Common myeloid progenitor, CD34-positive (primary cell): ENCODE measurements at regions not wholly inside any gene's neighbourhood (a gene's known extent, or its start where the extent isn't known, plus 50 kb on each side); places are given as distances from the start of the nearest gene placed in this dataset.

Experiments
- CTCF ChIA-PET: fragments of 350-600 bp; sonication (Branson Sonifier 250); formaldehyde crosslinking; loops from one replicate; lab custom pipeline; 2021; ENCODE audit warnings: antibody characterized with exemption; lab: Charles Lee
- POLR2A ChIA-PET: fragments of 350-600 bp; sonication (Branson Sonifier 250); formaldehyde crosslinking; loops from one replicate; lab custom pipeline; 2021; ENCODE audit warnings: antibody characterized with exemption; lab: Charles Lee
- DNase-seq, 3 donors: peaks; one replicate each; pipeline versions ENCODE4 v3.0.0 to v3.0.0-alpha.2; 2013
- H3K27ac ChIP-seq, 2 experiments: 1 replicate in 1 of 2; 2 replicates in 1 of 2; pipeline ENCODE4 v1.7.0; 2013; ENCODE audit warnings: inconsistent platforms in 2 of 2, low read length in 2 of 2, mild to moderate bottlenecking in 2 of 2, low read depth in 1 of 2, moderate library complexity in 1 of 2; ENCODE audit not compliant: severe bottlenecking in 2 of 2, insufficient read depth in 1 of 2, poor library complexity in 1 of 2
- H3K27me3 ChIP-seq, 5 experiments: replicated peaks in 2 of 5; 1 replicate in 3 of 5; 2 replicates in 2 of 5; pipeline versions ENCODE4 v1.6.1 to v1.7.0; 2013; ENCODE audit warnings: low read length in 4 of 5, mild to moderate bottlenecking in 2 of 5, moderate library complexity in 2 of 5, inconsistent platforms in 1 of 5; ENCODE audit not compliant: insufficient read depth in 5 of 5, control insufficient read depth in 4 of 5
- H3K36me3 ChIP-seq, 4 experiments: 1 replicate in 2 of 4; 2 replicates in 2 of 4; pipeline versions ENCODE4 v1.6.1 to v1.7.0; 2013; ENCODE audit warnings: low read length in 3 of 4, control low read depth in 1 of 4, mild to moderate bottlenecking in 1 of 4; ENCODE audit not compliant: control insufficient read depth in 4 of 4, insufficient read depth in 4 of 4
- H3K4me1 ChIP-seq, 4 experiments: 1 replicate in 3 of 4; 2 replicates in 1 of 4; pipeline versions ENCODE4 v1.6.1 to v1.7.1; 2013; ENCODE audit warnings: low read length in 3 of 4, mild to moderate bottlenecking in 3 of 4, control low read depth in 1 of 4, inconsistent platforms in 1 of 4, moderate library complexity in 1 of 4; ENCODE audit not compliant: control insufficient read depth in 4 of 4, insufficient read depth in 4 of 4; ENCODE audit errors: control extremely low read depth in 1 of 4
- H3K4me3 ChIP-seq, 7 experiments: 1 replicate in 4 of 7; 2 replicates in 3 of 7; pipeline versions ENCODE4 v1.5.1 to v1.7.0; 2013; ENCODE audit warnings: mild to moderate bottlenecking in 7 of 7, low read length in 6 of 7, moderate library complexity in 6 of 7, inconsistent platforms in 2 of 7, low read depth in 2 of 7, control low read depth in 1 of 7; ENCODE audit not compliant: insufficient read depth in 4 of 7, control insufficient read depth in 1 of 7; ENCODE audit errors: extremely low read depth in 1 of 7
- H3K9me3 ChIP-seq, 5 experiments: 1 replicate in 4 of 5; 2 replicates in 1 of 5; pipeline versions ENCODE4 v1.6.1 to v1.7.1; 2013; ENCODE audit warnings: low read length in 4 of 5, mild to moderate bottlenecking in 2 of 5, inconsistent platforms in 1 of 5, low read depth in 1 of 5, moderate library complexity in 1 of 5; ENCODE audit not compliant: control insufficient read depth in 4 of 5, insufficient read depth in 2 of 5; ENCODE audit errors: control extremely low read depth in 1 of 5
- WGBS: methylation state at CpG from one replicate; pipeline ENCODE4 v1.1.5; 2013; ENCODE audit not compliant: insufficient coverage; 5-methylcytosine and 5-hydroxymethylcytosine counted together

DNA sequence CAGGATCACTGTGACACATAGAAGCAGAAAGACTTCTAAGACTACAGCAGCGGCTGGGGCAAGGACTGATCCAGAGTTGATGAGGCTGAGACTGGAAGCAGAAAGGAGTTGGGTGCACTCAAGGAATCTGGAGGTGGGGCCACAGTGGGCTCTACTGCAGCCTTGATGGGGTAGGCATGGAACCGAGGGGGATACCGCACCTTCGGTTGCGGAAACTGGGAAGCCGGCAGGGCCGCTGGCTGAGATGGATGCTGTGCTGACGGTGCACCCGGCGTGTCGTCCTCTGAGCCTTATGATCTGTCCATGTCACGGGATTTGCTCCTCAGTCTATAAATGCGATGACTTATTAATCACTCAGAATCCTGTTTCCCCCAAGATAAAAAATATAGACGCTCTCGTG is 473.5 kb upstream of the MYT1L start:
- CTCF ChIA-PET, result interaction anchor here (1.1 kb wide), 1 partner anchor 11 kb away, joined by 3 read pairs; no protein-coding TSS in a partner anchor
- no peak for DNase-seq

GRCh38 chr2:2801458-2801857 is 470.4 kb upstream of the MYT1L start:
- no CpG with 5 or more reads among the region's 3 CpGs for WGBS
- ChIA-PET POLR2A (no interaction called here), CTCF (no interaction called here)

More for the DNA sequence above, 473.5 kb upstream of the MYT1L start:
- no peak overlapping the region for H3K4me3 ChIP-seq
- H3K27ac ChIP-seq, result no peak overlapping the region
- no peaks in the 10 kb centered on the region for H3K4me1 ChIP-seq
- 97% methylated on average over 10 of the region's 15 CpGs for WGBS
- POLR2A ChIA-PET, result no interaction called here
- peaks cover 0 to 6% (median under 1%) of the 10 kb centered on the region in 5 experiments for H3K9me3 ChIP-seq
- H3K36me3 ChIP-seq, result no peaks in the 10 kb centered on the region
- no peaks in the 10 kb centered on the region for H3K27me3 ChIP-seq

DNA sequence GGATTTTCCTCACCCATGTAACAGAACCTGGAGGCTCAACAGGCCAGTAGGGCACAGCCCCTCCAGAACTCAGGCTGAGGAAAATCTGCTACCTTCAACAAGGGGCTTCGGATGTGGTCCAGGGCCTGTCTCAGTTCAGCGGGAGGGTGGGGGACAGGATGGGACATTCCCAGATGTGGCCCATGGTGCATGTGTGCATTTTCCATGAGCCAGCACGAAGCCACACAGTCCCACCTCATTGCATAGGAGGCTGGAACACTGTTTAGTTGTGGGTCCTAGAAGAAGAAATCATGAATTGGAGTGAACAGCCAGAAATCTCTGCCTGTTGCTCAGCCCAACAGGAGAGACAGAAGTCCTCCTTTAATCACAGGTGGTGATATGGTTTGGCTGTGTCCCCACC is 469.6 kb upstream of the MYT1L start:
- Histone ChIP-seq H3K4me3 (no peak overlapping the region), H3K27ac (no peak overlapping the region), H3K4me1 (no peaks in the 10 kb centered on the region), H3K36me3 (no peaks in the 10 kb centered on the region), H3K9me3 (peaks cover 0 to 6% (median 3%) of the 10 kb centered on the region in 5 experiments), H3K27me3 (peaks cover 0 to 2% (median 0%) of the 10 kb centered on the region in 5 experiments)
- ChIA-PET POLR2A (no interaction called here), CTCF (no interaction called here)
- WGBS, result 100% methylated on average over 2 of the region's 3 CpGs
- DNase-seq, result no peak

More at GRCh38 chr2:2801458-2801857, 470.4 kb upstream of the MYT1L start:
- H3K4me3 ChIP-seq, result no peak overlapping the region
- H3K27me3 ChIP-seq, result peaks cover 0 to under 1% (median 0%) of the 10 kb centered on the region in 5 experiments
- no peaks in the 10 kb centered on the region for H3K36me3 ChIP-seq
- H3K9me3 ChIP-seq, result peaks cover 0 to 6% (median 3%) of the 10 kb centered on the region in 5 experiments
- DNase-seq, result no peak
- no peaks in the 10 kb centered on the region for H3K4me1 ChIP-seq
- H3K27ac ChIP-seq, result no peak overlapping the region

DNA sequence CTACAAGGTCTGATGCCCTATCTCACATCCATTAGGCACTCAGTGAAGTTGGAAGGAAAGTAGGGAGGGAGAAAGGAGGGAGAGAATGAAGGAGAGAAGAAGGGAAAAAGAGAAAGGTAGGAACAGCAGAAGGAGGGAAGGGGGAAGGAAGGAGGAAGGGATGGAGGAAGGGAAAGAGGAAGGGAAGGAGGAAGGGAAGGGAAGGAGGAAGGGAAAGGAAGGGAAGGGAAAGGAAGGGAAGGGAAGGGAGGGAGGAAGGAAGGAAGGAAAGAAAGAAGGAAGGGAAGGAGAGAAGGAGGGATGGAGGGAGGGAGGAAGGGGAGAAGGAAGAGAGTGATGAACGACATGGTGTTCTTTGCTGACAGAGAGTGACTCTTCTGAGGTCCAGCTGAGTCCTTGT is 468.9 kb upstream of the MYT1L start:
- no peaks in the 10 kb centered on the region for H3K36me3 ChIP-seq
- WGBS, result 100% methylated on average over 1 of the region's 1 CpG
- H3K4me1 ChIP-seq, result no peaks in the 10 kb centered on the region
- no peak overlapping the region for H3K4me3 ChIP-seq
- ChIA-PET POLR2A (no interaction called here), CTCF (no interaction called here)
- H3K27me3 ChIP-seq, result peaks cover 0 to 2% (median 0%) of the 10 kb centered on the region in 5 experiments
- H3K27ac ChIP-seq, result no peak overlapping the region
- no peak for DNase-seq
- H3K9me3 ChIP-seq, result peaks cover 0 to 6% (median 3%) of the 10 kb centered on the region in 5 experiments

GRCh38 chr2:2799151-2799697 is 468.1 kb upstream of the MYT1L start:
- ChIA-PET POLR2A (no interaction called here), CTCF (no interaction called here)
- Histone ChIP-seq H3K36me3 (no peaks in the 10 kb centered on the region), H3K27me3 (peaks cover 0 to 2% (median 0%) of the 10 kb centered on the region in 5 experiments), H3K4me1 (no peaks in the 10 kb centered on the region), H3K4me3 (no peak overlapping the region), H3K9me3 (peaks cover 0 to 6% (median 3%) of the 10 kb centered on the region in 5 experiments), H3K27ac (no peak overlapping the region)
- DNase-seq, result no peak
- 95% methylated on average over 9 of the region's 10 CpGs for WGBS

DNA sequence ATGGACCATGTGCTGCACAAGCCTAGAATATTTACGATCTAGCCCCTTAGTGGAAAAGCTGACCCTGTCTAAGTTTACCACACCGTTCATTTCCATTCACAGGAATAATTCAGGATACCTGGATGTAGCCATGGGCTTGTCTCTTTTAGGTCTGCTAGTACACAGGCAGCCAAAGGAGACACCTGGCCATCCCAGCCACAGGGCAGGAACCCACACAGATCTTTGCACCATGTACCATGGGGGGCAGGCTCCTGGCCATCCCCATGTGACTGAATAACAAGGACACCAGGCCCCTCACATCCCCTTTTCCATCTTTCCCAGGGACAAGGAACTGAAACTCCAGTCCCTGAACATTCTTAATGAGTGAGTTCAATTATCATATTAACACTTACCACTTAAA is 467.3 kb upstream of the MYT1L start:
- Histone ChIP-seq H3K36me3 (no peaks in the 10 kb centered on the region), H3K27me3 (peaks cover 0 to 2% (median 0%) of the 10 kb centered on the region in 5 experiments), H3K27ac (no peak overlapping the region), H3K4me1 (no peaks in the 10 kb centered on the region), H3K9me3 (peaks cover 0 to 6% (median 0%) of the 10 kb centered on the region in 5 experiments), H3K4me3 (no peak overlapping the region)
- no peak for DNase-seq
- ChIA-PET POLR2A (no interaction called here), CTCF (no interaction called here)
- WGBS, result 100% methylated on average over 2 of the region's 2 CpGs

GRCh38 chr2:2797797-2798196 is 466.7 kb upstream of the MYT1L start:
- no peak overlapping the region for H3K27ac ChIP-seq
- no peaks in the 10 kb centered on the region for H3K36me3 ChIP-seq
- no peak overlapping the region for H3K4me3 ChIP-seq
- DNase-seq, result no peak
- CTCF ChIA-PET, result no interaction called here
- WGBS, result 88% methylated on average over 4 of the region's 5 CpGs
- peaks cover 0 to 2% (median 0%) of the 10 kb centered on the region in 5 experiments for H3K27me3 ChIP-seq
- H3K4me1 ChIP-seq, result no peaks in the 10 kb centered on the region
- H3K9me3 ChIP-seq, result peaks cover 0 to 6% (median 0%) of the 10 kb centered on the region in 5 experiments
- POLR2A ChIA-PET, result no interaction called here
